ENCODE measurements at regions not wholly inside any gene's neighbourhood (a gene's known extent, or its start where the extent isn't known, plus 50 kb on each side); places are given as distances from the start of the nearest gene placed in this dataset.

DNA sequence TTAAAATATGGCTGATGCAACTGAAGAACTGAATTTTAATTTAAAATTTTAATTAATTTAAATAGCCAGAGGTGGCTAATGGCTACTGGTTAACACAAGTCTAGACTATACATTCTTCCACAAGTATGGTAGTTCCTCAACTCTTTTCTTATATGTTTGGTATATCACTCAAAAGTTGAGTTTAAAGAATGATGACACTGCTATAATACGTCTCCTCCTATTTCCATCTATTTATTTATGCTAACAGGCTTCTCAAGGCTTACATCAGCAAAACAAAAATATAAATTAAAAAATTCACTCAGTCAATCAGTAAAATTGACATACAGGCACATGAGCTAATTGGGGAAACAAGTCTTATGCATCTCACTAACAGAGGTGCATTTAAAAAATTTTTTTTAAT, 227.9 kb upstream of the PMFBP1 start:
- DNase-seq = no peak

DNA sequence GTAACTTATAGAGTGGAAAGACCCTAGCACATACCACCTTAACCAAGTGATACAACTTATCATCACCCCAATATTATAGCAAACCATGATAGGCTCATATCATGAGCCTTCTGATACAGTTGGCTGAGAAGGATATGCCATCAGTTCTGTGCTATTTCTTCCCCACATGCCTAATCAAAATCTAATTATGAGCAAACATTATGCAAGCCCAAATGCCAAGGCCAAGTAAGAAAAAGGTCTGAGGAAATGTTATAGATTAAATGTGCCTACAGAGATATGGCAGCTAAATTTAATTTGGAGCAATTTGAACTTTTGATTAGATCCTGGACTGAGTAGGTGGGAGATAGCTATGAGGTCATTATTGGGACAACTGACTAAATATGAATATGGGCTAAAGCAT, 225.9 kb upstream of the PMFBP1 start:
- DNase-seq = no peak

DNA sequence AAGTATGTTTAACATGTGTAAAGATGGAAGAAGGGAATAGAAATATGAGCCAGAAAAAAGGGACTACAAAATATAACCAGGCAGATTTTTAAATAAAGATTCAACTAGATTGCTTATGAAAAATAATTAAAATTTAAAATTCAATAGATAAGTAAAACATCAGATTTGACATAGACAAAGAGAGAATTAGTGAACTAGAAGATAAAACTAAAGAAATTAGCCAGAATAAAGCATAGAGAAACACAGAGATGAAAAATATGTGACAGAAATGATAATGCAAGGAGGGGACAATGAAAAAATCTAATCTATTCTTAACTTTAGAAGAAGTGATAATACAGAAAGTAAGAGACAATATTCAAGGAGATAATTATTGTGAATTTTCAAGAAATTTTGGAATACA, 222.6 kb upstream of the PMFBP1 start:
- DNase-seq = no peak

DNA sequence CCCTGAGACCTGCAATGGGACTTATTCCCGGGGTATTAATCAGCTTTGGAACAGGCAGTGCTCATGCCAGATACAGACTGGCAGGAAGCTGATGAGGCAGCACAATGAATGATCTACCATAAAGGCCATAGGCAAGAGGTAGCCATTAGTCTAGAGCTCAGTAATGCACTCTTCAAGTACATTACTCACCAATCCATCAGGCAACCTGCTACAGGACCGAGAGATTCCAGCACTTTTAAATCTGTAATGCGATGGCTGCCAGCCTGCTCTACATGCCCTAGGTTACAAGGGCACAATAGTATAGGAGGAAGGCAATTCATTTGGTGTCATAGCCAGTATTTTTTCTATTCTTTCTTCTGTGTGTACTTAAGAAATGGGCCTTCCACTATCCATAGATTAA, 217.8 kb upstream of the PMFBP1 start:
- DNase-seq = no peak

DNA sequence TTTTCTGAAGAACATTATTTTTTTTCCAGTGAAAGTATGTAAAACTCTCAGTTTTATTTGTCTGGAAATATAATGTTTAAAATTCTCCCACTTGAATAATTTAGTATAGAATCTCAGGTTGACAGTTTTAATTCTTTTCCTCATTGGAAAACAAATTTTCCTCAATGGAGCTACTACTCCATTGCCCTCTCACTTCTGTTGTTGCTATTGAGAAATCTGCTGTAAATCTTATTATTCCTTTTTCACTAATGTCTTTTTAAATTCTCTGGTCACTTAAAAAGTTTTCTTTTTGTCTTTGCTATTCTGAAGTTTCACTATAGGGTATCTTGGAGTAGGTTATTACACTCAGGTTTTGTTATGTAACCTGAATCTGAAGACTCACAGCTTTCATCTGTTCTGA, 216.1 kb upstream of the PMFBP1 start:
- no peak for DNase-seq

DNA sequence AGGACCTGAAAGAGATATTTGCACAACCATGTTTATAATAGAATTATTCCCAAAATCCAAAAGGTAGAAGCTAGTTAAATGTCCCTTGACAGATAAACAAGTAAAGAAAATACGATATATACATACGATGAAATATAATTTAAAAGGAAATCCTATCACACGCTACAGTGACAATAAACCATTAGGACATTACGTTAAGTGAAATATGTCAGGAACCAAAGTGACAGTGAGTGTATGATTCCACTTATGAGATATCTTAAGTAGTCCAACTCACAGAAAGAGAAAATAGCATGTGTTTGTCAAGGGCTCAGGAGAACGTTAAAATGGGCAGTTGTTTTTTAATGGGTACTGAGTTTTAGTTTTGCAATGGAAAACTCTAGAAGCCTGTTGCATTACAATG, 212.7 kb upstream of the PMFBP1 start:
- no peak for DNase-seq

DNA sequence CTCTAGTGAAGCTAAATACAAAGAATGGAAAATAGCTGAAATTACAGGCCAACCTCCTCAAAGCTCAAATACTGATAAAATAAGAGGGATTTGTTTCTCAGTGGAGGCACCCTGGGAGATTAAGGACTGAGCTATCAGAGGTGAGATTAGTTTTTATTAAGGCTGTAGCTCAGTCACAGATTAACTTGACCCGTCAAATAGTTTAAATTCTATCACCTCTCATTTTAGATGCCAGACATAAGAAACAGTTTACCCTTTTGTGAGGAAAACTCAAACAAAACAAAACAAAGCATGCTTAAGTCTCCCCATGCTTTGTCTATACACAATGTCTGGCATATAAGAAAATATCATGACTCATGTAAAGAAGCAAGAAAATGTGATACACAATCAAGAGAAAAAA, 208.3 kb upstream of the PMFBP1 start:
- no peak for DNase-seq

DNA sequence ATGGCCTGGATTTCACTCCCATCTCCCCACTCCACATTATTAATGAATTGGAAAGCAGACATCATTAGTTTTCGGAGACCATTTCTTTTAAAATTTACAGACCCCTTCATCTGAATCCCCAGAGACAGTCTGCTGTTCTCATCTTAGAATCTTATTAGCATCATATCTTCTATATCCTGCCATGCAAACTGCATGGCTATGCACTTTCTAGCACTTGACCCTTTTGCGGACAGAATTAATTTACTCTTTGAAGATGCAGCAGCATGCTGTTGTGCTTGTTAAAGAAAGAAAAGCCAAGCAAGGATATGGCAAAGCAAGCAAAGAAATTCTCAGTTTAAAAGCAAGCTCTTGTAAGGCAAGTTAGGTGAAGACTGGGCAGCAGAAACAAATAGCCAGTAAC, 201.2 kb upstream of the PMFBP1 start:
- DNase-seq = no peak

DNA sequence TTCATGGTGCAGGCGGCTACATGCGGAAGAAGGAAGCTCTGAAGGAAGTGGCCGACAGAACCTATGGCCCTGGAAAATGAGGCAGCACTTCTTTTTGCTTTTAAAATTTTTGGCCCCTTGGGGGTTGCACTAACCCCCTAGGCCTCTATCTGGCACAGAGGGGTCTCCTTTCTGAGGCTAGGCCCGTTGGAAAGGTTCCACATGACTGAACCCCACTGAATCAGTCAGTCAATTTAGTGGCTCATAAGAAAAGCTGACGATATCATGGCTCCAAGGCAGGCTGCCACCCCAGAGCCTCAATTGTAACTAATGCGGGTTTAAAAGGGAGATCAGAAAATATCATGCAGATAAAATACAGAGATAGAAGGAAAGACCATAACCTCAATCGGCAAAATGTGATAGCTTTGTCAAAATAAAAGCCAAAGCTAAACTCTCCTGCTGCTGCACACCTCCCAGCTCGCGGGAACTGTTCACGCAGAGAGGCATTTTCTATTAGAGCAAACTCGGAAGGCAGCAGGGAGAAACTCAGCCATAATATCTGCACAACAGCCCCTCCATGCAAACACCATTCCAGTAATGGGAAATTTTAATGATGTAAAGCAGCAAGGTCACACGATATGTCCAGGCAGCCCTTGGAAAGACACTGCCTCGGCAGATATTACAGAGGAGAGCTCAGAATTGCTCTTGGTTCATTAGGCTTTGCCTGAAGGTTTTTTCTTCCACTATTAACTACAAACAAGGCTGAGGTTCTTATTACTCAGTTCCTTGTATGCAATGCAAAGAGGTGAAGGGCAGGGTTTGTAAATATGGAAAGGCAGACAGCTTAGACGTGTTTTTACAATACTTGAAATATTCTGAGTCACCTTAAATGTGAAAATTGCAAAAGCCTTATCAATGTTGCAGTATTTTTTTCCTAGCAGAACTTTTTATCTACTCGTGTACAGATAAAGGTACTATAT, 200.4 kb upstream of the PMFBP1 start:
- DNase-seq = no peak

DNA sequence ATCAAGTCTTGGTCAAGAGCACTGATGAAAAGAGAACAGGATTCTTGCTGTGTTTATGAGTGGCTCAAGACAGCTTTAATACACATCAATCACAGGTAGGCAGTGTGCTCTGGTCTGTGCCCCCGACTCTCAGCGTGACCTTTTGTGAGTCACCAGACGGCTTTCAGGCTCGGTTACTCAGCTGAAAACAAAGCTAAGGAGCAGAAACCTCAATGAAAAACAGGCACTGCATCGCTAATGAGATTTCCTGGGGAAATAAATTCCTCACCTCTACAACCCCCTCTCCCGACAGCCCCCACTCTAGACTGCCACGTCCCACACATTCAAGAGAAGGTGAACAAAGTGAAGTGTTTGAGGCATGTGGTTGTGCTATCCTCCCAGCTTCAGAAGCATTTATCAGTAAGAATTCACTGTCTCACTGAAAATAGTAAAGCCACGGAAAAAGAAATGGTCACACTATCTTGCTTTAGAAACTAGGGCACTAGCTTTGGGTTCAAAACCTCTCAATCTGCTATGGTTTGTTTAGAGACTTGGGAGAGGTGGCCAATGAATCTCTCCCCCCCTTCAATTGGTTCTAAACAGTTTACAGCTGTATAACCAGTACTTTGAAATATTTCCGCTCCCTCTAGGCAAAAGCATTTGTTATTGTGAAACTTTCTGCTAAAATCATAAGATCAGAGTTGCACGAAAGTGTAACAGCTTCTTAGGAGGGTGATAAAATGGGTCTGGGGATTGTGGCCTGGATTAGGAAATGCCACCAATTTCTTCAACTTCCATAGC, 199.5 kb upstream of the PMFBP1 start:
- DNase-seq = peak; percentile 38

DNA sequence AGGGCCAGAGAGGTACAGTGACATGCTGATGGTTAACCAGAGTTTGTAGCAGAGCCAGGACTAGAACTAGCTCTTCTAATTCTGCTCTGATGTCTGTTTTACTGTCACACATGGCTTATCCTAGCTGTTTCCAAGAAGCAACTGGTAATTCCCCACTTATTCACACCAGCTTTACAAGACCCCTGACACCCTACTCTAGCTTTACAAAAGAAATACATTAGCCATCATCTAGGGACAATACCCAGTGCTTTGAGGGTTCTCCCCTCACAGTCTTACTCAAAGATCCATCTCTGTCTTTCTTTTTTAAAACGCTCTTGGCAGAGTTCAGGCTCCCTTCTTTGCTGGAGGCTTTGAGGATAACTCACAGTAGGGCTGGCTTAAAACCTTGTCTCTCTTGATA, 197.3 kb upstream of the PMFBP1 start:
- no peak for DNase-seq

DNA sequence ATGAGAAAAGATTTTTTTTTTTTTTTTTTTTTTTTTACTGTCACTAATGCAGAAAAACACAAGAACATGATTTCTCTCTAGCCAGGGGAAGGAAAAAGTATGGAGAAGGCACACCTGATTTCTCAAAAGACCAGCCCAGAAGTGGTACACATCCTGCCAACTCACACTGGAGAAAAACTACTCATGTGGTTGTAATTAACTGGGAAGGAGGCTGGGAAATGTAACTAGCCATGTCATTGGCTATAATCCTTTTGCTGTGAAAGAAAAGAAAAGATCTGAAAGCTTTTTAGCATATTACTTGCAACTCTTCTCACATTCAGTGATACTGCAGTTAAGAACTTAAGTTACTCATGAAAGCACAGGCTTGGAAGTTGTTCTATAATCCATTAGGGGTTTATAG, 195.9 kb upstream of the PMFBP1 start:
- DNase-seq = no peak

DNA sequence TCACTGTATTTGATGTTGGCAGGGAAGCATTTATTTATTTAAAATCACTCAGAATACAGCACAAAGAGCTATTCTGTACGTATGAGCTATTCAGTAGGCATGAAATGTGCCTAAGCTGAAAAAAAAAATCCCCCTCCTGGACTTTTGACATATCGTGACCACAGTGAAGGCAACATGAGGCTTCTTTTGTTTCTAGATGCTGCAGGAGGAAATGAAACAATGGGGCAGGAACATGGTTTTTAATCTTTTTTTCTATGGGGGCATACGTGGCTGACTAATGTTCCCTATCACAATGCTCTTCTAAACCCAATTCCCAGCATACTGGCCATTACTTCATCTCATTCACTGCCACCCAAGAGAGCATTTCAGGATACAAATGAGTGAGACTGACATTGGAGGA, 191.0 kb upstream of the PMFBP1 start:
- DNase-seq = no peak

DNA sequence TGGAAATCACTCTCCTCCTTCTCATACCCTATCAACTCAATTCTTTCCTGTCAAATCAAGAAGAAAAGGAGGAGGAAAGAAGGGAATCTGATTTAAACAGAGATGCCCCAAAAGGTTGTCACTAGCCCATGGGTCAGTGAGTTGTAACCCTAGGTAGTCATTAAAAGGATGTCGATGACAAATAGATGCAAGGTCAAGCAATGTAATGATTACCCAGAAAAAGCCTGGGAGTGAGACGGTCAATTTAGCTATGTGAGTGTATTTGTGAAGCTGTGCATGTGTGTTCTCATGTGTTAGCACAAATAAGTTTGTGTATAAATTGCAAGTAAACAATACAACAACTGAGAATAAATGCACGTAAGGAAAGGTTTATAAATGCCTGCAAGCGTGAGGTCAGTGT, 190.5 kb upstream of the PMFBP1 start:
- no peak for DNase-seq

DNA sequence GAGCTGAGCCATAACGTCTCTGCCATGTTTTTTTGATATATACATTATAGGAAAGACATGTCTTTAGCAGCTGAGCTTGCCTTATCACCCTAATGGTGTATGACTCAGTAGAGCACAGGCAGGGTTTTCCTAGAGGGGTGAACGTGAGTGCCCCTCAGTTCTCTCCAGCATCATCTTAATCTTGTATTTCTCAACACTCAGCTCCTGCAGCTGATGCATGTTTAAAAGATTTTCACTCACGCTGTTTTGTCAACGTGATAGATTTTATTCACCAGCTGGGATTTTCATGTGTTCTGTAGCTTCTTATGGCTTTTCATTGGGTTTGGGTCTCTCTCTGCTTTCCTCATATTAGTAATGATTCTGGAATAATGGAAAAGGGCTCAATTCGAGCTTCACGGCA, 186.0 kb upstream of the PMFBP1 start:
- no peak for DNase-seq

DNA sequence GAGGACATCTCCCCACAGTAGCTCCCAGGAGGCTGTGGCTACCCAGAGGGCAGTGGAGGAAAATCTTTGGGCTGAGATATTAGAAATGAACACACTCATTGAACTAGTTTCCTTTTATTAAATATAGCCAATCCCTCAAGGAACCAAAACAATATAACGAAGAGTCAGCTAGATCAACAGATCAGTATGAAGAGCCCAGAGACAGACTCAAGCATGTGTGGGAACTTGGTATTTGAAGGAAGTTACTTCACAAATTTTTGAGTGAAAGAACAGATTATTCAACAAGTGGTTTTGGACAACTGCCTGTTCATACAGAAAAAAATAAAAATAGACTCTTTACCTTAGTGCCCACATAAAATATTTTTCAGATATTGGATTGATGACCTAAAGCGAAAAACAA, 183.6 kb upstream of the PMFBP1 start:
- DNase-seq = no peak

DNA sequence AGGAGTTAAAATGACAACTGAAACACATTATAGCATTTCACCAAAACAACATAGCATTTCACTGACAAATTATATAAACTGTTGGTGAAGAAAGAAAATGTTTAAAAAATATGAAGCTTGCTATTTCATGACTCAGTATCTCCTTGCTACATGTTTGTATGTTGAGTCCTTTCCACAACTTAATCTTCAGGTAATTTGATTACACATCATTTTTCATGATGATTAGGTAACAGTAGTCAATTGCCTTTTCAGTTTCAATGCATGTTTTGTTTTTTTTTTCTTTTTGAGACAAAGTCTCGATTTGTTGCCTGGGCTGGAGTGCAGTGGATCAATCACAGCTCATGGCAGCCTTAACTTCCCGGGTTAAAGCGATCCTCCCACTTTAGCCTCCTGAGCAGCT, 177.8 kb upstream of the PMFBP1 start:
- no peak for DNase-seq

DNA sequence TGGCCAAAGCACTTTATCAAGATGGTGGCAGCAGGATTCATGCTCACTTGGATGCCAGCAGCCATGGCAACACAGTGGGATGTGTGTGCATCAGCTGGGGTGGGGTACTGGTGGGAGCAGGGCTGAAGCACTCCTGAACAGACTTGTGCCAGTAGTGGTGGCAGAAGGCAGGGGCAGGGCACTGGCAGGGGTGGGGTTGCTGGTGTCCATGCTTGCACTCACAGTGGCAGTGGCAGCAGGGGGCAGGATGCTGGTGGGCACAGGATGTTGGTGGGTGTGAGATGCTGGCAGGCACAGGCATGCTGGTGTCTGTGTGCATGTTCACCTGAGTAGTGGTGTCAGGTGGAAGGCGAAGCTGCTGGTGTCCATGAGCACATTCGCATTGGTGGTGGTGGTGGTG, 161.0 kb upstream of the PMFBP1 start:
- no peak for DNase-seq

DNA sequence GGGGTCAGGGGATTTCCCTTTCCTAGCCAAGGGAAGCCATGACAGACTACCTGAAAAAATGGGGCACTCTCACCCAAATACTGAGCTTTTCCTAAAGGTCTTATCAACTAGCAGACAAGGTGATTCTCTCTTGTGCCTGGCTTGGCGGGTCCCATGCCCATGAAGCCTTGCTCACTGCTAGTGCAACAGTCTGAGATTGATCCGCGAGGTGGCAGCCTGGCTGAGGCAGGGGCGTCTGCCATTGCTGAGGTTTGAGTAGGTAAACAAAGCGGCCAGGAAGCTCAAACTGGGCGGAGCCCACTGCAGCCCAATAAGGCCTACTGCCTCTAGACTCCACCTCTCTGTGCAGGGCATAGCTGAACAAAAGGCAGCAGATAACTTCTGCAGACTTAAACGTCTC, 152.6 kb upstream of the PMFBP1 start:
- no peak for DNase-seq

DNA sequence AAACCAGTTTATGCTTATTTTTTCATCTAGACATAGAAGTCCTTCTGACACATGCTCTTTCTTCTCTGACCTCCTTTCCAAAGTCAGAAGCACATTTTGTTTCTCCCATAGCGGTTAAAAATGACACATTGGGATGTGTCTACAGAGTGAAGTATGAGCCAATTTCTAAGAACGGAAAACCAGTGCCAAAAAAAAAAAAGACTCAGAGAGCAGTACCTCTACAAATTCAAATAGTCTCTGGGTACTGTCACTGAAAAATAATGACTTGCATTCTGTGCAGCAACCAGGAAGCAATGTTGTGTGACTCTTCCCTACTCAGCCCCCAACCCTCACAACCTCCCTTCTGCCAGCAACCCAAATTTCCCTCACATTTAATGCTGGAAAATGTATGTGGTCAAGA, 145.5 kb upstream of the PMFBP1 start:
- DNase-seq = no peak

DNA sequence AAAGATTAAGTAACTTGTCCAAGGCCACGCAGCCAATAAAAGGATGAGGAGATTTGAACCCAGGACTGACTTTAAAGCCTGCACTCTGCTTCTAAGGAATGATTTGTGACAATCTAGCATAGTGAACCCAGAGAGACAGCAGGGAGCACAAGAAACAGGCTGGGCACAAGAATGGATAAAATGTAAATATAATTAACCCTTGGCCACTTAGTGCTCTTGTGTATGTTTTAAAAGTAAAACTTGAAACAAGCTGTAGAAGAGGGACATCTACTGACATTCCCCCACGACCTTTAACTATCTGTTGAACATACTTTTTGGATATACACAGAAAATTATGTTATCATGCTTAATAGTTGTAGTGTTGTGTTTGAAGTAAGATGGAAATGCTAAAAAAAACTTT, 141.9 kb upstream of the PMFBP1 start:
- DNase-seq = no peak

DNA sequence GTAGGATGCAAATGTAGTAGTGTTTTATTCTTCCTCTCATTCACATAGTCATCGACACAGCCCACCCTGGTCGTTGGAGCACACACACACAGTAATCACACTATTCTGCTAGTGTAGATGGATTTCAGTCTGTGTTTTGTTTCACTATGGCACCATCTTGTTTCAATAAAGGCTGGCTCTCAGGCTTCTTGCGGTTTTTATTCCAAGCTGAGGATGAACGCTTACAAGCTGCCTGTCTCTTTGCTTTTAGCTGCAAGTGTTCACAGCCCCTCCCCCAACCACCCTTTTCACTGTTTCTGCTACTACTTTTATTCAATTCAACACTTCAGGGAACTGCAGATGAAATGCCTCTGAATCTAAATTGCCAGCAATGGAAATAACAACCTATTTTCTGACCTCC, 140.9 kb upstream of the PMFBP1 start:
- DNase-seq = no peak

DNA sequence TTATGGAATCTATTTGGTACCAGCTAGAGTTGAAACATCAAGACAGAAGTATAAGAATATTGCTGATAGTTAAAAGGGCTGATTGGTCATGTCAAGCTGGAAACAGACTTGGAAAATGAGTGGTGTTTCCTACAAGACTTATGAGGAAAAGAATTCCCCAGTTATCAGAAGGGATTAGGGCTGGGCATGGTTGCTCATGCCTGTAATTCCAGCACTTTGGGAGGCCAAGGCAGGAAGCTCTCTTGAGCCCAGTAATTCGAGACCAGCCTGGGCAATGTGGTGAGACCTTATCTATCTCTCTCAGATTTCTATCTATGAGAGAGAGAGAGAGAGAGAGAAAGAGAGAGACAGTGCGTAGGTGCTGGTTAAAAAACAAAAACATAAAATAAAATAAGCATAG, 139.5 kb upstream of the PMFBP1 start:
- DNase-seq = no peak

DNA sequence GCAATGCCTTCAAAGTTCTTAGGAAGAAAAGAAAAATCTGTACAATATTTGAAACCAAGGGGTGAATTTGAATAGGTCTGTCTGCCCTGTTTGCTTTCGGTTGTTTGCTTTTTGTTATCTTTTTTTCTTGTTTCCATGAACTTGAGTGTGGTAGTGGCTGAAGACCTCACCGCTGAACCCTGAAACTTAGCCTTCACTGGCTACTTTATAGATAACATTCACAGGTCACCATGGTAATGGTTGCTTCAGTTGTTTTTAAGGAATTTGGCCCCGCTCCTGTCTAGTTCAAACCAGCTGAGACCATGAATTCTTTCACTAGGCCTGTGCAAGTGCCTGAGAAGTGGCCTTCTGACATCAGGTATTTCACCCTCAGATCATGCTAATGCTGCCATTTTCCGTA, 137.0 kb upstream of the PMFBP1 start:
- no peak for DNase-seq
